GM12878 (cell line): ENCODE measurements at regions not wholly inside any gene's neighbourhood (a gene's known extent, or its start where the extent isn't known, plus 50 kb on each side); places are given as distances from the start of the nearest gene placed in this dataset.

Experiments used
- ATAC-seq: fragments of 200-7000 bp; cut with Tn5 transposase; 3 replicates; pipeline ENCODE4 v1.9.1; 2020; ENCODE audit warnings: mild to moderate bottlenecking, moderate library complexity
- BruUV-seq: library from RNA; stranded (reverse); fragments of 400-500 nt; replicated peaks from 2 replicates; lab custom pipeline; 2021; lab: Mats Ljungman, UMichigan
- CTCF ChIA-PET: fragments of 300-600 bp; sonication (Branson Sonifier 250); formaldehyde crosslinking; extraction: SDS; loops from one replicate; lab custom pipeline; 2021; ENCODE audit warnings: inconsistent platforms; lab: Yijun Ruan, JAX
- POLR2A ChIA-PET: fragments of 350-600 bp; formaldehyde crosslinking; extraction: SDS; loops from one replicate; lab custom pipeline; 2021; ENCODE audit warnings: inconsistent platforms; lab: Charles Lee
- RAD21 ChIA-PET: fragments of 300-600 bp; sonication (Branson Sonifier 250); formaldehyde crosslinking; loops from one replicate; lab custom pipeline; 2023; ENCODE audit warnings: antibody characterized with exemption; ENCODE audit not compliant: unreplicated experiment; lab: Charles Lee
- SMC1A ChIA-PET: fragments of 300-600 bp; sonication (Branson Sonifier 250); formaldehyde crosslinking; loops from one replicate; lab custom pipeline; 2023; ENCODE audit not compliant: unreplicated experiment, uncharacterized antibody; lab: Charles Lee
- DNase-seq: peaks from one replicate; pipeline ENCODE4 v3.0.0-alpha.2; 2011; ENCODE audit warnings: low read depth, low spot score
- FAIRE-seq: peaks from 3 replicates; lab custom pipeline; 2011; peaks lifted over from hg19 to GRCh38; lab: Jason Lieb, UNC
- H2AFZ ChIP-seq: 2 replicates; pipeline ENCODE4 v1.6.0; 2011; ENCODE audit warnings: low read depth, low read length, control low read depth; ENCODE audit not compliant: control insufficient read depth
- H3K27ac ChIP-seq: 2 replicates; pipeline ENCODE4 v1.5.1; 2011; ENCODE audit warnings: control low read depth; ENCODE audit not compliant: control insufficient read depth, insufficient read depth
- H3K27me3 ChIP-seq, 2 experiments: replicated peaks in 1 of 2; 2 replicates each; pipeline versions ENCODE4 v1.6.0 to v1.6.1; 2011; ENCODE audit warnings: low read length in 1 of 2; ENCODE audit not compliant: control insufficient read depth in 2 of 2, insufficient read depth in 2 of 2
- H3K36me3 ChIP-seq, 2 experiments: 2 replicates each; pipeline ENCODE4 v1.5.1; 2011; ENCODE audit warnings: low read length in 1 of 2; ENCODE audit not compliant: control insufficient read depth in 2 of 2, insufficient read depth in 2 of 2
- H3K4me1 ChIP-seq: 2 replicates; pipeline ENCODE4 v1.6.1; 2011; ENCODE audit warnings: mild to moderate bottlenecking, low read length, moderate library complexity, mixed read lengths; ENCODE audit not compliant: control insufficient read depth, insufficient read depth
- H3K4me2 ChIP-seq: 2 replicates; pipeline ENCODE4 v1.6.0; 2011; ENCODE audit warnings: control low read depth; ENCODE audit not compliant: control insufficient read depth, insufficient read depth
- H3K4me3 ChIP-seq: fragments of 200-600 bp; sonication (generic); 2 replicates; pipeline ENCODE4 v1.5.1; 2016
- H3K79me2 ChIP-seq: 2 replicates; pipeline ENCODE4 v1.6.0; 2011; ENCODE audit warnings: low read length; ENCODE audit not compliant: control insufficient read depth, insufficient read depth
- H3K9ac ChIP-seq: 2 replicates; pipeline ENCODE4 v1.8.0; 2011; ENCODE audit warnings: low read length, control low read depth, mixed read lengths; ENCODE audit not compliant: control insufficient read depth, insufficient read depth
- H3K9me3 ChIP-seq: replicated peaks from 3 replicates; pipeline ENCODE4 v1.5.1; 2011; ENCODE audit warnings: mild to moderate bottlenecking, low read length; ENCODE audit not compliant: control insufficient read depth, insufficient read depth
- H4K20me1 ChIP-seq: 2 replicates; pipeline ENCODE4 v1.6.0; 2011; ENCODE audit not compliant: control insufficient read depth, insufficient read depth
- ASH2L ChIP-seq: fragments of 300-600, 200-600 bp; sonication (generic); IDR thresholded peaks from 2 replicates; pipeline ENCODE4 v1.6.1; 2017; ENCODE audit warnings: low read depth, mild to moderate bottlenecking, borderline replicate concordance
- CREB1 ChIP-seq: IDR thresholded peaks from 2 replicates; pipeline ENCODE4 v1.6.1; 2012; ENCODE audit warnings: low read depth, mild to moderate bottlenecking, inconsistent platforms
- E4F1 ChIP-seq: fragments of 450-650 bp; IDR thresholded peaks from 2 replicates; pipeline ENCODE4 v1.6.1; 2018; ENCODE audit warnings: borderline replicate concordance, mild to moderate bottlenecking; ENCODE audit not compliant: partially characterized antibody
- EP300 ChIP-seq, 2 experiments: fragments of 150-350 bp in 1 of 2; IDR thresholded peaks; 2 replicates each; pipeline ENCODE4 v1.6.1; 2011 to 2012; ENCODE audit warnings: low read depth in 2 of 2, low read length in 2 of 2, borderline replicate concordance in 1 of 2, improper control_type of control experiment in 1 of 2, inconsistent platforms in 1 of 2; ENCODE audit not compliant: control insufficient read depth in 1 of 2
- ESRRA ChIP-seq: IDR thresholded peaks from 2 replicates; pipeline ENCODE4 v1.6.1; 2012; ENCODE audit warnings: mild to moderate bottlenecking, low read length, improper control_type of control experiment
- FOXK2 ChIP-seq: fragments of 450-650 bp; IDR thresholded peaks from 2 replicates; pipeline ENCODE4 v1.6.1; 2017; ENCODE audit warnings: mild to moderate bottlenecking, moderate library complexity
- HSF1 ChIP-seq: fragments of 150-350 bp; IDR thresholded peaks from 2 replicates; pipeline ENCODE4 v1.6.1; 2014; ENCODE audit warnings: mild to moderate bottlenecking, low read depth, low read length
- IRF4 ChIP-seq: IDR thresholded peaks from 2 replicates; pipeline ENCODE4 v1.6.1; 2011; ENCODE audit warnings: low read depth, low read length
- JUNB ChIP-seq: IDR thresholded peaks from 2 replicates; pipeline ENCODE4 v1.6.1; 2016; ENCODE audit warnings: antibody characterized with exemption, mild to moderate bottlenecking
- MXI1 ChIP-seq: fragments of 150-350 bp; IDR thresholded peaks from 2 replicates; pipeline ENCODE4 v1.6.1; 2011; ENCODE audit warnings: low read depth, mild to moderate bottlenecking, inconsistent platforms, low read length, improper control_type of control experiment
- NFIC ChIP-seq: IDR thresholded peaks from 2 replicates; pipeline ENCODE4 v1.6.1; 2012; ENCODE audit warnings: low read depth, mild to moderate bottlenecking, inconsistent platforms, low read length, moderate library complexity
- POLR2AphosphoS2 ChIP-seq: IDR thresholded peaks from 2 replicates; pipeline ENCODE4 v1.6.1; 2011; ENCODE audit warnings: low read depth, mild to moderate bottlenecking, low read length, improper control_type of control experiment, moderate library complexity
- POLR2AphosphoS5 ChIP-seq: IDR thresholded peaks from 2 replicates; pipeline ENCODE4 v1.6.1; 2011; ENCODE audit warnings: mild to moderate bottlenecking, low read length, inconsistent platforms
- POU2F2 ChIP-seq: IDR thresholded peaks from 3 replicates; pipeline ENCODE4 v1.6.1; 2011; ENCODE audit warnings: low read depth, mild to moderate bottlenecking, low read length, borderline replicate concordance
- RBBP5 ChIP-seq: fragments of 200-600 bp; sonication (generic); conservative IDR thresholded peaks from 2 replicates; pipeline ENCODE4 v1.6.1; 2016
- SMAD1 ChIP-seq: fragments of 450-650 bp; IDR thresholded peaks from 2 replicates; pipeline ENCODE4 v1.6.1; 2018; ENCODE audit warnings: mild to moderate bottlenecking, low read depth; ENCODE audit not compliant: partially characterized antibody
- SMC3 ChIP-seq: IDR thresholded peaks from 2 replicates; pipeline ENCODE4 v1.6.1; 2011; ENCODE audit warnings: low read length, improper control_type of control experiment, borderline replicate concordance
- SUZ12 ChIP-seq: fragments of 200-600 bp; sonication (generic); IDR thresholded peaks from one replicate; pipeline ENCODE4 v1.6.1; 2018; ENCODE audit warnings: antibody characterized with exemption, mild to moderate bottlenecking; ENCODE audit not compliant: unreplicated experiment
- ZNF207 ChIP-seq: fragments of 450-650 bp; IDR thresholded peaks from 2 replicates; pipeline ENCODE4 v1.6.1; 2014; ENCODE audit warnings: antibody characterized with exemption, mild to moderate bottlenecking, borderline replicate concordance
- ZSCAN29 ChIP-seq: fragments of 450-650 bp; IDR thresholded peaks from 2 replicates; pipeline ENCODE4 v1.6.1; 2017; ENCODE audit warnings: mild to moderate bottlenecking, moderate library complexity
- WGBS: methylation state at CpG from one replicate; pipeline ENCODE4 v1.1.6; 2016; ENCODE audit warnings: low lambda C conversion rate; ENCODE audit not compliant: insufficient replicate concordance, insufficient coverage; ENCODE audit errors: missing lambda C conversion rate; 5-methylcytosine and 5-hydroxymethylcytosine counted together
- in situ Hi-C: fragments of 300-500 bp; cut with MboI; formaldehyde crosslinking; loops from 9 replicates; pipeline ENCODE4 v1.14.3; 2018; ENCODE audit warnings: mixed read lengths
- intact Hi-C: fragments of 100-400 bp; cut with micrococcal nuclease; formaldehyde crosslinking; loops from one replicate; pipeline ENCODE4 v1.14.2; 2022; ENCODE audit not compliant: unreplicated experiment
- TF ChIP-seq, protein P1 (sequence below): IDR thresholded peaks from 2 replicates; pipeline ENCODE4 v1.6.1; 2011; ENCODE audit warnings: borderline replicate concordance, low read depth, mild to moderate bottlenecking, moderate library complexity, mixed read lengths, low read length; ENCODE audit not compliant: insufficient read depth; ENCODE audit errors: extremely low read length

GRCh38 chr13:79226938-79227337 is 179.1 kb downstream of the RBM26 start (continued):
- TF ChIP-seq EP300 (IDR thresholded peaks at IDR 0.05; ENCODE audit: borderline replicate concordance in 1 of 2, control insufficient read depth in 1 of 2, low read depth in 2 of 2, low read length in 2 of 2) (no peak), RBBP5 (no peak), SMAD1 (no peak), FOXK2 (no peak)

- DNase-seq (no peak), FAIRE-seq (no peak), ATAC-seq (no peak)
- ChIA-PET CTCF (interaction anchor here (0.7 to 1.6 kb wide), 2 partner anchors 11 to 31 kb away, joined by 3 to 4 read pairs; no protein-coding TSS in a partner anchor), SMC1A (interaction anchor here (0.6 to 2.3 kb wide), 5 partner anchors 13 to 1323 kb away, joined by 3 to 12 read pairs (median 4); no protein-coding TSS in a partner anchor), POLR2A (no interaction called here), RAD21 (no interaction called here)
- H3K9me3 ChIP-seq: no peaks in the 10 kb centered on the region; the same call in 2 of the 3 replicates
- intact Hi-C loops: loop anchor here (5.0 kb wide), 1 partner anchor 34 kb away; no protein-coding TSS in a partner anchor
- H3K36me3 ChIP-seq: no peaks in the 10 kb centered on the region
- WGBS: 85% methylated on average over 8 of the region's 8 CpGs
- BruUV-seq: no TSS peak
- no peak overlapping the region for H3K27ac ChIP-seq
- H3K27me3 ChIP-seq: no peaks in the 10 kb centered on the region
- peaks cover 10% of the 10 kb centered on the region for H3K4me1 ChIP-seq
- in situ Hi-C loops: no loop called here
- H2AFZ ChIP-seq: no peak overlapping the region
- no peaks in the 10 kb centered on the region for H3K79me2 ChIP-seq
- H3K4me2 ChIP-seq: no peak overlapping the region
- no peaks in the 10 kb centered on the region for H4K20me1 ChIP-seq
- no peak overlapping the region for H3K9ac ChIP-seq
- no peak overlapping the region for H3K4me3 ChIP-seq
- TF ChIP-seq SMC3: no peak
- no peak for TF ChIP-seq ASH2L
- TF ChIP-seq ESRRA: no peak
- TF ChIP-seq CREB1: no peak
- TF ChIP-seq IRF4: no peak
- no peak for TF ChIP-seq SUZ12
- TF ChIP-seq, protein P1, sequence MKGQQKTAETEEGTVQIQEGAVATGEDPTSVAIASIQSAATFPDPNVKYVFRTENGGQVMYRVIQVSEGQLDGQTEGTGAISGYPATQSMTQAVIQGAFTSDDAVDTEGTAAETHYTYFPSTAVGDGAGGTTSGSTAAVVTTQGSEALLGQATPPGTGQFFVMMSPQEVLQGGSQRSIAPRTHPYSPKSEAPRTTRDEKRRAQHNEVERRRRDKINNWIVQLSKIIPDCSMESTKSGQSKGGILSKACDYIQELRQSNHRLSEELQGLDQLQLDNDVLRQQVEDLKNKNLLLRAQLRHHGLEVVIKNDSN: no peak
- TF ChIP-seq JUNB: no peak
- no peak for TF ChIP-seq HSF1
- no peak for TF ChIP-seq MXI1
- TF ChIP-seq POU2F2: no peak
- no peak for TF ChIP-seq POLR2AphosphoS2
- no peak for TF ChIP-seq ZSCAN29
- no peak for TF ChIP-seq NFIC
- TF ChIP-seq E4F1: no peak
- TF ChIP-seq POLR2AphosphoS5: no peak
- TF ChIP-seq ZNF207: no peak
These were observed 179.8 kb downstream of the RBM26 start for GRCh38 chr13:79226250-79226649.
